Endothelial cell of umbilical vein (primary cell): ENCODE measurements at regions not wholly inside any gene's neighbourhood (a gene's known extent, or its start where the extent isn't known, plus 50 kb on each side); places are given as distances from the start of the nearest gene placed in this dataset.

Experiments used
- BruUV-seq: library from RNA; stranded (reverse); fragments of 400-500 nt; replicated peaks from 2 replicates; lab custom pipeline; 2021; lab: Mats Ljungman, UMichigan
- CTCF ChIA-PET: fragments of 300-600, 350-600 bp; sonication (Branson Sonifier 250); formaldehyde crosslinking; loops from one replicate; lab custom pipeline; 2021; ENCODE audit warnings: antibody characterized with exemption, inconsistent platforms; lab: Charles Lee
- POLR2A ChIA-PET: fragments of 300-600, 350-600 bp; sonication (Branson Sonifier 250); formaldehyde crosslinking; loops from one replicate; lab custom pipeline; 2021; ENCODE audit warnings: antibody characterized with exemption, inconsistent platforms; lab: Charles Lee
- DNase-seq: peaks from one replicate; pipeline ENCODE4 v3.0.0-alpha.2; 2011; ENCODE audit warnings: low read depth, low spot score
- FAIRE-seq: peaks from 2 replicates; lab custom pipeline; 2011; peaks lifted over from hg19 to GRCh38; lab: Jason Lieb, UNC
- H2AFZ ChIP-seq: 2 replicates; pipeline ENCODE4 v1.6.0; 2012; ENCODE audit warnings: low read depth, low read length, control low read depth, inconsistent platforms
- H3K27ac ChIP-seq: 2 replicates; pipeline ENCODE4 v1.5.1; 2011; ENCODE audit warnings: low read depth, mild to moderate bottlenecking, control low read depth, low read length, moderate library complexity; ENCODE audit not compliant: insufficient read depth
- H3K27me3 ChIP-seq, 2 experiments: 2 replicates each; pipeline versions ENCODE4 v1.6.0 to v1.6.1; 2011; ENCODE audit warnings: low read length in 2 of 2, mixed read lengths in 1 of 2; ENCODE audit not compliant: control insufficient read depth in 2 of 2, insufficient read depth in 2 of 2
- H3K36me3 ChIP-seq, 2 experiments: 2 replicates in 1 of 2; 3 replicates in 1 of 2; pipeline ENCODE4 v1.5.1; 2011; ENCODE audit warnings: low read length in 2 of 2, mild to moderate bottlenecking in 1 of 2, moderate library complexity in 1 of 2; ENCODE audit not compliant: control insufficient read depth in 2 of 2, insufficient read depth in 2 of 2; ENCODE audit errors: extremely low read depth in 1 of 2
- H3K4me1 ChIP-seq: 3 replicates; pipeline ENCODE4 v1.5.1; 2011; ENCODE audit warnings: mild to moderate bottlenecking, low read length; ENCODE audit not compliant: control insufficient read depth, insufficient read depth; ENCODE audit errors: extremely low read depth
- H3K4me2 ChIP-seq: 2 replicates; pipeline ENCODE4 v1.6.1; 2011; ENCODE audit warnings: low read length, control low read depth, mixed read lengths; ENCODE audit not compliant: insufficient read depth
- H3K4me3 ChIP-seq, 3 experiments: fragments of 200-600 bp in 1 of 3; sonication (generic), shearing (Covaris generic) in 1 of 3; replicated peaks in 1 of 3; 2 replicates each; pipeline ENCODE4 v1.5.1; 2011 to 2016; ENCODE audit warnings: control low read depth in 3 of 3, low read length in 3 of 3, mild to moderate bottlenecking in 2 of 3, inconsistent platforms in 1 of 3, low read depth in 1 of 3, moderate library complexity in 1 of 3; ENCODE audit not compliant: insufficient read depth in 1 of 3
- H3K79me2 ChIP-seq: 2 replicates; pipeline ENCODE4 v1.6.0; 2012; ENCODE audit warnings: low read length, inconsistent platforms; ENCODE audit not compliant: control insufficient read depth, insufficient read depth
- H3K9ac ChIP-seq: replicated peaks from 2 replicates; pipeline ENCODE3; 2011; ENCODE audit warnings: low read length, control low read depth; ENCODE audit not compliant: insufficient read depth; ENCODE audit errors: extremely low read depth
- H3K9me1 ChIP-seq: replicated peaks from 3 replicates; pipeline ENCODE4 v1.6.0; 2011; ENCODE audit warnings: mild to moderate bottlenecking, low read length; ENCODE audit not compliant: control insufficient read depth, insufficient read depth; ENCODE audit errors: extremely low read depth
- H3K9me3 ChIP-seq: replicated peaks from 2 replicates; pipeline ENCODE4 v1.5.1; 2012; ENCODE audit warnings: low read length, inconsistent platforms; ENCODE audit not compliant: control insufficient read depth, insufficient read depth
- H4K20me1 ChIP-seq: replicated peaks from 2 replicates; pipeline ENCODE3; 2011; ENCODE audit warnings: mild to moderate bottlenecking, low read length; ENCODE audit not compliant: control insufficient read depth, insufficient read depth; ENCODE audit errors: extremely low read depth
- CTCF ChIP-seq, 2 donors: IDR thresholded peaks; 1 replicate in 1 of 2; 2 replicates in 1 of 2; pipeline ENCODE4 v1.5.1; 2011; ENCODE audit warnings: low read length in 2 of 2, mild to moderate bottlenecking in 2 of 2, moderate library complexity in 2 of 2, control low read depth in 1 of 2, inconsistent platforms in 1 of 2, low read depth in 1 of 2; ENCODE audit not compliant: insufficient read depth in 1 of 2; ENCODE audit errors: extremely low read depth in 1 of 2
- EZH2 ChIP-seq: IDR thresholded peaks from 2 replicates; pipeline ENCODE4 v1.6.1; 2012; ENCODE audit warnings: borderline replicate concordance, low read depth, mild to moderate bottlenecking, moderate library complexity, low read length, inconsistent platforms; ENCODE audit not compliant: severe bottlenecking
- FOS ChIP-seq: IDR thresholded peaks from 2 replicates; pipeline ENCODE4 v1.6.1; 2011; ENCODE audit warnings: mild to moderate bottlenecking, low read length, moderate library complexity, borderline replicate concordance; ENCODE audit not compliant: insufficient read depth
- GATA2 ChIP-seq: IDR thresholded peaks from 2 replicates; pipeline ENCODE4 v1.7.0; 2011; ENCODE audit warnings: low read depth, mild to moderate bottlenecking, moderate library complexity, mixed read lengths, low read length; ENCODE audit not compliant: insufficient read length, insufficient read depth
- JUN ChIP-seq: IDR thresholded peaks from 2 replicates; pipeline ENCODE4 v1.6.1; 2011; ENCODE audit warnings: borderline replicate concordance, low read depth; ENCODE audit not compliant: insufficient read length, insufficient read depth
- MYC ChIP-seq: IDR thresholded peaks from one replicate; pipeline ENCODE4 v1.6.1; 2011; ENCODE audit warnings: mild to moderate bottlenecking, low read depth, low read length
- POLR2A ChIP-seq: IDR thresholded peaks from 2 replicates; pipeline ENCODE4 v1.6.1; 2012; ENCODE audit warnings: low read depth, mild to moderate bottlenecking, control low read depth, low read length
- POLR2AphosphoS5 ChIP-seq: IDR thresholded peaks from 2 replicates; pipeline ENCODE4 v1.6.1; 2012; ENCODE audit warnings: low read depth, mild to moderate bottlenecking, control low read depth, low read length, moderate library complexity; ENCODE audit not compliant: insufficient read depth
- dilution Hi-C: fragments of 300-500 bp; cut with MboI; formaldehyde crosslinking; loops from one replicate; pipeline ENCODE4 v1.15.0; 2019; ENCODE audit warnings: low sequenced_read_pairs; ENCODE audit not compliant: extremely low pct_ligation_motif_present
- intact Hi-C: fragments of 100-400 bp; cut with micrococcal nuclease; formaldehyde crosslinking; loops from one replicate; pipeline ENCODE4 v1.10.0; 2022
- TF ChIP-seq, protein P1 (sequence below): IDR thresholded peaks from 2 replicates; pipeline ENCODE4 v1.6.1; 2011; ENCODE audit not compliant: insufficient read depth, insufficient read length

GRCh38 chr6:137772541-137773250 is 94.4 kb upstream of the TNFAIP3 start:
- no peaks in the 10 kb centered on the region for H3K36me3 ChIP-seq
- H3K27ac ChIP-seq: no peak overlapping the region
- H4K20me1 ChIP-seq: no peaks in the 10 kb centered on the region
- FAIRE-seq: no peak
- H3K27me3 ChIP-seq: no peaks in the 10 kb centered on the region
- intact Hi-C loops: no loop called here
- dilution Hi-C loops: no loop called here
- DNase-seq: no peak
- H2AFZ ChIP-seq: no peak overlapping the region
- H3K9ac ChIP-seq: no peak overlapping the region
- H3K79me2 ChIP-seq: no peaks in the 10 kb centered on the region
- H3K9me3 ChIP-seq: no peaks in the 10 kb centered on the region
- CTCF ChIA-PET: interaction anchor here (1.1 kb wide), 2 partner anchors 11 to 24 kb away, joined by 3 to 4 read pairs; no protein-coding TSS in a partner anchor
- POLR2A ChIA-PET: interaction anchor here (0.6 kb wide), 1 partner anchor 29 kb away, joined by 8 read pairs; no protein-coding TSS in a partner anchor
- H3K4me3 ChIP-seq: no peak overlapping the region
- peaks cover 25% of the 10 kb centered on the region for H3K4me1 ChIP-seq
- H3K4me2 ChIP-seq: no peak overlapping the region
- TF ChIP-seq MYC (no peak), GATA2 (no peak), POLR2AphosphoS5 (no peak), POLR2A (no peak), EZH2 (no peak), FOS (no peak), CTCF (IDR thresholded peaks at IDR 0.05; ENCODE audit: extremely low read depth in 1 of 2, insufficient read depth in 1 of 2, low read depth in 1 of 2, low read length in 2 of 2) (no peak), JUN (no peak)
- TF ChIP-seq, protein P1, sequence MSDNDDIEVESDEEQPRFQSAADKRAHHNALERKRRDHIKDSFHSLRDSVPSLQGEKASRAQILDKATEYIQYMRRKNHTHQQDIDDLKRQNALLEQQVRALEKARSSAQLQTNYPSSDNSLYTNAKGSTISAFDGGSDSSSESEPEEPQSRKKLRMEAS: no peak
- no peaks in the 10 kb centered on the region for H3K9me1 ChIP-seq
- no TSS peak for BruUV-seq
